GM12873 (cell line): ENCODE measurements at regions not wholly inside any gene's neighbourhood (a gene's known extent, or its start where the extent isn't known, plus 50 kb on each side); places are given as distances from the start of the nearest gene placed in this dataset.

ENCODE experiments used
- CTCF ChIP-seq: IDR thresholded peaks from 2 replicates; pipeline ENCODE4 v1.5.1; 2012; ENCODE audit warnings: low read depth, mild to moderate bottlenecking, moderate library complexity, low read length, control low read depth; ENCODE audit not compliant: insufficient read depth; ENCODE audit errors: missing control alignments

DNA sequence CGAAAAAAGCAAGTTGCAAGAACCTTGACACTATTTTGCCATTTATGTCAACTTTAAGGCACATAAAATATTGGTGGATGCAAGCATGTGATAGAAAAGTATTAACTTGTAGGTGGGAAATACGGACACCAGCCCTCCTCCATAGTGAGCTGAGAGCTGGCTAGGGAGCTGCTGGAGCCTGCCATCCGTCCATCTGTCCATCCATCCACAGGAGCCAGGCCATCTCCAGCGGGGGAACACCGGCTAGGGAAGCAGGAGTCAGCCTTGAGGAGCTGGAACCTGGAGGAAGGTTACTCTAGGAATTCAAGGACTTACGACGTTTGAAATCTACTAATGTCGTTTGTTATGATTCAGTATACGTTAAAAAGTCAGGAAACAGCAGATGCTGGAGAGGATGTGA is 120.7 kb upstream of the C14orf180 start:
- no peak for TF ChIP-seq CTCF

DNA sequence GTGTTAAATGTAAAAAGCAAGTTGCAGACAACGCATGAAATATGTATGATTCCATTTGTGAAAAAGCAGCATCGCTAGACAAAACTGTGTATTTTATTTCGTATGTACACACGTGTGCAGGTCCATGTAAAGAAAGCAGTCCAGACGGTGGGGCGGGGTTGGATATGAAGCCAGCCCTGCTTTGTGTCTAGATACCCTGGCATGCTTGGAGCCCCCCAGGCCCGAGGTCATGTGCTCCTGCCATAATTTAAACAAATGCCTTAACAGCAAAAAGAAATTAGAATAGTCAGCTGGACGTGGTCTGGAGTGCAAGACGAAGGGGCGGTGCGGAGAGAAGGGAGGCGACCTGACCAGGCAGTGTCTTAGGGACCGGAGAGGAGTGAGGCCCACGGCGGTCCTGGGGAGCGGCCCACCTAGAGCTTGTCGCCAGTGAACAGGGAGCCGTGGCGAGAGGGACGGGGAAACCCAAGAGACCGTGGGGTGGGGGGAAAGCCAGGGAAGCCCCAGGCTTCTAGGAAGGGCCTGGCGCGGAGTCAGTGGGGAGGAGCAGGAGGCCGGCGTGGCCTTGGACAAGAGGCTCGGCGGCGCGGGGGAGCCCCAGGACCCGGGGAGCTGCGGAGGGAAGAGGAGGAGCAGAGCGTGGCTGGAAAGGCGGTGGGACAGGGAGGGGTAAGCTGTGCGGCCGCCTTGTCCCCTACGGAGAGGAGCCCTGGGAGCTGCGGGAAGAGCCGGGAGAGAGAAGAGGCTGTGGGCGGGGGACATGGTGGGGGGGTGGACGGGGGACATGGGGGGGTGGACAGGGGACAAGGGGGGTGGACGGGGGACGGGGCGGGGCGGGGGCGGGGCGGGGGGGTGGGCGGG is 118.5 kb upstream of the C14orf180 start:
- no peak for TF ChIP-seq CTCF

DNA sequence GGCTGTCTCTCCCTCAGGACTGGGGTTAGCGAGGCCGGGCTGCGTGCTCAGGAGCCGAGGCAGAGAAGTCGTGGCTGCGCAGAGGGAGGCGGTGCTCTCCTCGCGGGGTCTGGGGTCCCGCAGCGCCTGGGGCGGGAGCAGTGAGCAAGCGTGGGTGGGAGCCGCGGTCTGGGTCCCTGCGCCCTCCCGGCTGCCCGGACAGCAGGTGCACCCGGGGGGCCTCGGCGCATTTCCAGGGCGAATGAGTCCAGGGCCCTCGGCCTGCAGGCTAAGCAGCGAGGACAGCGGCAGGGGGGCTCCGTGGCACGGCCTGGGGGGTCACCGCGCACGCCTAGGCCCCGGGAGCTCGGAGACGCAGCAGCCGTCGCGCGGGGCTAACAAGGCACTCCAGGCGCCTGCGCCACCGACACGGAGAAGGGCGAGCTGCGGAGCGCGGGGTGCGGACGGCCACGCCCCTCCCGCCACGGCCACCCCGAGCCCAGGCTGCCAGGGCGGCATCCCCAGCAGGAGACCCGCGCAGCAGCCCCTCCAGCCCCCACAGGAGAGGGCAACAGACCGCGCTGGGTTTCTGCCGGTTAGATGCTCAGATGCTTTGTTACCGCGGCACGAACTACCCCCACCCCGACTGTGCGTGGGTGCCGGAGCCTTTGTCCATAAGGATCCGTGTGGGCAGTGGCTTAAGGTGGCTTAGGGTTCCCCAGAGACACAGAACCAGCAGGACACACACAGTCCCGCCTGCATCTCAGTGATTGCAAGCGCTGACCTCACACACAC is 117.7 kb upstream of the C14orf180 start:
- TF ChIP-seq CTCF = no peak

DNA sequence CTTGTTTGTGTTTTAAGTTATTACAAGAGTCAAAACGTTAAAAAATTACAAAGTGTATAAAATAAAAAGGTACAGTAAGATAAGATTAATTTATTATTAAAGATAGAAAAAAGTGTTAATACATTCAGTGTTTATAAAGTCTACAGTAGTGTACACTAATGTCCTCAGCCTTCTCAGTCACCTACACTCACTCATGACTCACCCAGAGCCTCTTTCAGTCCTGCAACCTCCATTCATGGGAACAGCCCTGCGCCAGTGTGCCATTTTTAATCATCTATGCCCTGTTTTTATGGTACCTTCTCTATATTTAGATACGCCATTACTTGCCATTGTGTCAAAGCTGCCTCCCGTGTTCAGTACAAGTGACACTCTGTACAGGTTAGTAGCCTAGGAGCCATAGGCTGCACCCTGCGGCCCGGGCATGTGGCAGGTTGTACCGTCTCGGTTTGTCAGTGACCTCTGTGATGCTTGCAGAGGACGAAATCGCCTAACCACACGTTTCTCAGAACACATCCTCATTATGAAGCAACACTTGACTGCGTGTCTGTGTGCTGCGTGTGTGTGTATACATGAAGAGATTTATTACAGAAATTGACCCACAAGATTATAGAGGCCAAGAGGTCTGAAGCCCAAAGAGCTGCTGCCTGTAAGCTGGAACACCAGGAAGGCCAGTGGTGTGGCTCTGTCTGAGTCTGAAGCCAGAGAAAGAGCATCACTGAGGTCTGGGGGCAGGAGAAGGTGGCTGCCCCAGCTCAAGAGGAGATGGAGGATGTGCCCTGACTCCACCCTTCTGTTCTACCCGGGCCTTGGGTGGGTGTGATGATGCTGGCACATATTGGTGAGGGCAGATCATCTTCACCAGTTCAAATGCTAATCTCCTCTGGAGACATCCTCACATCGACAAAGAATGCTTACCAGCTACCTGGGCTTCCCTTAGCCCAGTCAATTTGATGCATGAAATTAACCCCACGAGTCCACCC is 116.6 kb upstream of the C14orf180 start:
- TF ChIP-seq CTCF = no peak

DNA sequence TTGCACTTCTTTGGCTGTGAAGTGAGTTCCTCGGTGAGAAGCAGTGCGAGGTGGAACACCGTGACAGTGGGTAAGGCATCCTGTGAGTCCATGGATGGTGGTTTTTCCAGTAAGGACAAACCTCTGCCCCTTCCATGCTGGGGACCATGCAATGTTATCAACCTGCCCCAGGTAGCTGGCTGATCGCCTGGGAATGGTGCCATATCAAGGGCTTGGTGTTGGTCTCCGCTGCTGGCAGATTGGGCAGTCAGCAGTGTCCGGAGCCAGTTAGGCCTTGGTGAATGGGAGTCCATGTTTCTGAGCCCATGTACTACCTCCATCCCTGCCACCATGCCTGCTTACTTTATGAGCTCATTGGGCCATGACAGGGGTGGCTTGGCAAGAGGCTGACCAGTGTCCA is 114.7 kb upstream of the C14orf180 start:
- no peak for TF ChIP-seq CTCF

- no peak for TF ChIP-seq CTCF
These were observed 113.8 kb upstream of the C14orf180 start for GRCh38 chr14:104465482-104466390.
